Tibial nerve (tissue), 4 donors: ENCODE measurements at regions not wholly inside any gene's neighbourhood (a gene's known extent, or its start where the extent isn't known, plus 50 kb on each side); places are given as distances from the start of the nearest gene placed in this dataset.

Experiments
- CTCF ChIP-seq, 5 experiments: fragments of 200-600 bp in 3 of 5; fragments of 450-650 bp in 2 of 5; sonication (generic) in 3 of 5; IDR thresholded peaks; one replicate each; pipeline ENCODE4 v1.5.1; 2016 to 2019; ENCODE audit warnings: antibody characterized with exemption in 5 of 5, mild to moderate bottlenecking in 3 of 5, moderate library complexity in 2 of 5
- EP300 ChIP-seq, 2 donors: sonication (generic); formaldehyde crosslinking; IDR thresholded peaks; one replicate each; pipeline ENCODE4 v1.6.1; 2017; ENCODE audit warnings: antibody characterized with exemption in 2 of 2, mild to moderate bottlenecking in 1 of 2
- POLR2A ChIP-seq, 2 donors: fragments of 450-650 bp; IDR thresholded peaks; one replicate each; pipeline ENCODE4 v1.6.1; 2017; ENCODE audit warnings: antibody characterized with exemption in 2 of 2, mild to moderate bottlenecking in 2 of 2, moderate library complexity in 2 of 2

- TF ChIP-seq POLR2A (IDR thresholded peaks at IDR 0.05) (no peak), EP300 (IDR thresholded peaks at IDR 0.05) (no peak), CTCF (IDR thresholded peaks at IDR 0.05) (no peak)
Observed at GRCh38 chr10:2925631-2926030, 141.7 kb upstream of the PFKP start.
